HEK293T (cell line): ENCODE measurements at regions not wholly inside any gene's neighbourhood (a gene's known extent, or its start where the extent isn't known, plus 50 kb on each side); places are given as distances from the start of the nearest gene placed in this dataset.

Source experiments
- CTCF ChIA-PET: fragments of 350-600 bp; formaldehyde crosslinking; extraction: SDS; loops from one replicate; lab custom pipeline; 2021; ENCODE audit warnings: antibody characterized with exemption, inconsistent platforms; lab: Yijun Ruan, JAX
- POLR2A ChIA-PET: fragments of 350-600 bp; formaldehyde crosslinking; extraction: SDS; loops from one replicate; lab custom pipeline; 2020; ENCODE audit warnings: antibody characterized with exemption, inconsistent platforms; lab: Yijun Ruan, JAX
- DNase-seq: peaks from one replicate; pipeline ENCODE4 v3.0.0; 2012; ENCODE audit warnings: mixed read lengths; ENCODE audit errors: extremely low spot score
- ARNT ChIP-seq: fragments of 450-650 bp; IDR thresholded peaks from 2 replicates; pipeline ENCODE4 v1.6.1; 2017; ENCODE audit warnings: mild to moderate bottlenecking
- BHLHE40 ChIP-seq: fragments of 450-650 bp; IDR thresholded peaks from 2 replicates; pipeline ENCODE4 v1.6.1; 2016; ENCODE audit warnings: mild to moderate bottlenecking, moderate library complexity, borderline replicate concordance
- CTBP1 ChIP-seq: fragments of 450-650 bp; IDR thresholded peaks from 2 replicates; pipeline ENCODE4 v1.6.1; 2016; ENCODE audit warnings: borderline replicate concordance
- ELF4 ChIP-seq: fragments of 450-650 bp; IDR thresholded peaks from 2 replicates; pipeline ENCODE4 v1.6.1; 2017; ENCODE audit warnings: antibody characterized with exemption
- FOXA1 ChIP-seq: fragments of 450-650 bp; IDR thresholded peaks from 2 replicates; pipeline ENCODE4 v1.6.1; 2016; ENCODE audit warnings: mild to moderate bottlenecking
- FOXK2 ChIP-seq: fragments of 450-650 bp; IDR thresholded peaks from 2 replicates; pipeline ENCODE4 v1.6.1; 2016; ENCODE audit warnings: mild to moderate bottlenecking
- FOXM1 ChIP-seq: fragments of 450-650 bp; IDR thresholded peaks from 2 replicates; pipeline ENCODE4 v1.6.1; 2017; ENCODE audit warnings: mild to moderate bottlenecking, borderline replicate concordance
- HDGF ChIP-seq: fragments of 450-650 bp; IDR thresholded peaks from 2 replicates; pipeline ENCODE4 v1.6.1; 2017; ENCODE audit warnings: antibody characterized with exemption, borderline replicate concordance
- L3MBTL2 ChIP-seq: fragments of 450-650 bp; conservative IDR thresholded peaks from 2 replicates; pipeline ENCODE4 v1.6.1; 2016; ENCODE audit warnings: mild to moderate bottlenecking
- LEF1 ChIP-seq: fragments of 450-650 bp; IDR thresholded peaks from 2 replicates; pipeline ENCODE4 v1.6.1; 2017; ENCODE audit warnings: mild to moderate bottlenecking, borderline replicate concordance
- NFRKB ChIP-seq: fragments of 450-650 bp; IDR thresholded peaks from 2 replicates; pipeline ENCODE4 v1.6.1; 2016; ENCODE audit warnings: mild to moderate bottlenecking, moderate library complexity
- SP1 ChIP-seq: fragments of 450-650 bp; IDR thresholded peaks from 2 replicates; pipeline ENCODE4 v1.6.1; 2017
- SUZ12 ChIP-seq: fragments of 450-650 bp; IDR thresholded peaks from 2 replicates; pipeline ENCODE4 v1.6.1; 2016; ENCODE audit warnings: mild to moderate bottlenecking
- TARDBP ChIP-seq: fragments of 450-650 bp; IDR thresholded peaks from 2 replicates; pipeline ENCODE4 v1.6.1; 2016
- ZNF384 ChIP-seq: fragments of 450-650 bp; IDR thresholded peaks from 2 replicates; pipeline ENCODE4 v1.6.1; 2016
- TF ChIP-seq, protein P1 (sequence below): fragments of 450-650 bp; IDR thresholded peaks from 2 replicates; pipeline ENCODE4 v1.6.1; 2016

DNA sequence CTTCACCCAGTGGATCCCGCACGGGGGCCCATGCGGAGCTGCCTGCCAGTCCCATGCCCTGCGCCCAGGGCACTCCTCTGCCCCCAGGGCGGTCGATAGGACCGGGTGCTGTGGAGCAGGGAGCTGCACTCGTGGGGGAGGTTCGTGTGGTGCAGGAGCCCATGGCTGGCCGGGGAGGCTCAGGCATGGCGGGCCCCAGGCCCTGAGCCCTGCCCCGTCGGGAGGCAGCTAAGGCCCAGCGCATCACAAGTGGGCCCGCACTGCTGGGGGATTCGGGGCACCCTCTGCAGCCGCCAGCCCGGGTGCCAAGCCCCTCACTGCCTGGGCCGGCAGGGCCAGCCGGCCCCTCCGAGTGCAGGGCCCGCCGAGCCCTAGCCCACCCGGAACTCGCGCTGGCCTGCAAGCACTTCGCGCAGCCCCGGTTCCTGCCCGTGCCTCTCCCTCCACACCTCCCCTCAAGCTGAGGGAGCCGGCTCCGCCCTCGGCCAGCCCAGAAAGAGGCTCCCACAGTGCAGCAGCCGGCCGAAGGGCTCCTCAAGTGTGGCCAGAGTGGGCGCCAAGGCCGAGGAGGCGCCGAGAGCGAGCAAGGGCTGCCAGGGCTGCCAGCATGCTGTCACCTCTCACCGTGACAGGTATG, 221.1 kb upstream of the RORB start:
- no peak for TF ChIP-seq TARDBP
- TF ChIP-seq, protein P1, sequence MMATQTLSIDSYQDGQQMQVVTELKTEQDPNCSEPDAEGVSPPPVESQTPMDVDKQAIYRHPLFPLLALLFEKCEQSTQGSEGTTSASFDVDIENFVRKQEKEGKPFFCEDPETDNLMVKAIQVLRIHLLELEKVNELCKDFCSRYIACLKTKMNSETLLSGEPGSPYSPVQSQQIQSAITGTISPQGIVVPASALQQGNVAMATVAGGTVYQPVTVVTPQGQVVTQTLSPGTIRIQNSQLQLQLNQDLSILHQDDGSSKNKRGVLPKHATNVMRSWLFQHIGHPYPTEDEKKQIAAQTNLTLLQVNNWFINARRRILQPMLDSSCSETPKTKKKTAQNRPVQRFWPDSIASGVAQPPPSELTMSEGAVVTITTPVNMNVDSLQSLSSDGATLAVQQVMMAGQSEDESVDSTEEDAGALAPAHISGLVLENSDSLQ, result no peak
- no peak for TF ChIP-seq L3MBTL2
- no peak for TF ChIP-seq ARNT
- TF ChIP-seq NFRKB, result no peak
- no peak for TF ChIP-seq FOXA1
- TF ChIP-seq HDGF, result no peak
- no peak for TF ChIP-seq ELF4
- no peak for TF ChIP-seq FOXK2
- TF ChIP-seq CTBP1, result no peak
- no peak for TF ChIP-seq FOXM1
- no peak for TF ChIP-seq ZNF384
- TF ChIP-seq LEF1, result no peak
- TF ChIP-seq SP1, result no peak
- ChIA-PET POLR2A (no interaction called here), CTCF (interaction anchor here (0.6 kb wide), 1 partner anchor 256 kb away, joined by 3 read pairs; no protein-coding TSS in a partner anchor)
- DNase-seq, result no peak

DNA sequence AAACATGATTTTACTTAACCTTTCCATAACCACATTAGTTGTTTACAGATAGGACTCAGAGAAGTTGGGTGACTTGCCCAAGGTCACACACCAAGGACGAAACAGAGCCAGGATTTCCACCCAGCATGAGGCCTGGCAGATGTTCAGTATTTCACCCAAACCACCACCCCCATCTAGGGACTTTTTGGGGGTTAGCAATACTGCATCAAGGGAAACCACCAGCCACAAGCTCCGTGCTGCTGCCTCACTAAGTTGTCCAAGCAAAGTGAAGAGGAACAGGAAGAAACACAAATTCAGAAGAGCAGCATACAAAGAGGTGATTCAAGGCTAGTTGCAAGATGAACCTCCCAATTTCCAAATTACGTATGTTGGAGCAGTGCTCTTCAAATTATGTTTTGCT, 219.6 kb upstream of the RORB start:
- DNase-seq, result no peak
- CTCF ChIA-PET, result no interaction called here

GRCh38 chr9:74281674-74282073, 215.5 kb upstream of the RORB start:
- ChIA-PET POLR2A (no interaction called here), CTCF (no interaction called here)
- TF ChIP-seq FOXA1 (no peak), LEF1 (no peak), FOXM1 (no peak), L3MBTL2 (no peak), ARNT (no peak)
- TF ChIP-seq, protein P1, result no peak
- peak; percentile 13 for DNase-seq

More for the DNA sequence above, 219.6 kb upstream of the RORB start:
- TF ChIP-seq ZNF384 (no peak), FOXM1 (no peak), LEF1 (no peak), FOXK2 (no peak), NFRKB (no peak), ELF4 (no peak), ARNT (no peak), FOXA1 (no peak)
- TF ChIP-seq, protein P1, result no peak
- POLR2A ChIA-PET, result no interaction called here

DNA sequence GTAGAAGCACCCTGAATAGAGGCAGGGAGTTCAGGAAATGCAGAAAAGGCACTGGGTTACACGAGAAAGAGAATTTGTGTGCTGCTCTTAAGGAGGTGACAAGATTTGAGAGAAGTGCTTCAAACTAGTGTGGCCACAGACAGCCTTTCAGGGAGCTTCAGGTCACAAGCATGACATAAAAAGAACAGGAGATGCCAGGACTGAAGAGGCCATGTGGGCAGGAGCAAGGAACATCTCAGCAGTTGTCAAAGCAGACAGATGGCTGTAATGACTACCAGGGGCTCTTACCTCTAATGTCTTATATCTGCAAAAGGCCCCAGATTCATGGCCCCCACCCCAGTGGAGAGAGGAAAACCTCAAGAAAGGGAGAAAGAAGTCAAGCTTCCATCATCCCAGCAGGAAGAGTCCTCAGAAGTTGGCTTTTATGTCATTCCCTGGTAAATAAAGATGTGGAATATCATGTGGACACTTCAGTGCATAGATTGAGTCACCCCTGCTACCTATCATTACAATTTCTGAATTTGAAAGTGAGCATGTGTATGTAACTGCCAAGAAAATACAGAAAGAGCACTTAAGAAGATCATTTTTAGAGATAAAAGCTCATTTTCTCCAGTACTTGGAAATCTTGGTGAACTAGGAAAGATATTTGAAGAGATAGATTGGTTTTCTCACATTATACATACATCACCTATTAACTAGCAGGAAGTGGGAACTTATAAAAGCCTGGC, 214.4 kb upstream of the RORB start:
- TF ChIP-seq BHLHE40, result no peak
- no peak for TF ChIP-seq SP1
- no peak for TF ChIP-seq FOXA1
- TF ChIP-seq TARDBP, result no peak
- no peak for TF ChIP-seq LEF1
- TF ChIP-seq FOXM1, result no peak
- TF ChIP-seq ARNT, result no peak
- TF ChIP-seq FOXK2, result no peak
- TF ChIP-seq ZNF384, result no peak
- ChIA-PET POLR2A (no interaction called here), CTCF (no interaction called here)
- no peak for DNase-seq

DNA sequence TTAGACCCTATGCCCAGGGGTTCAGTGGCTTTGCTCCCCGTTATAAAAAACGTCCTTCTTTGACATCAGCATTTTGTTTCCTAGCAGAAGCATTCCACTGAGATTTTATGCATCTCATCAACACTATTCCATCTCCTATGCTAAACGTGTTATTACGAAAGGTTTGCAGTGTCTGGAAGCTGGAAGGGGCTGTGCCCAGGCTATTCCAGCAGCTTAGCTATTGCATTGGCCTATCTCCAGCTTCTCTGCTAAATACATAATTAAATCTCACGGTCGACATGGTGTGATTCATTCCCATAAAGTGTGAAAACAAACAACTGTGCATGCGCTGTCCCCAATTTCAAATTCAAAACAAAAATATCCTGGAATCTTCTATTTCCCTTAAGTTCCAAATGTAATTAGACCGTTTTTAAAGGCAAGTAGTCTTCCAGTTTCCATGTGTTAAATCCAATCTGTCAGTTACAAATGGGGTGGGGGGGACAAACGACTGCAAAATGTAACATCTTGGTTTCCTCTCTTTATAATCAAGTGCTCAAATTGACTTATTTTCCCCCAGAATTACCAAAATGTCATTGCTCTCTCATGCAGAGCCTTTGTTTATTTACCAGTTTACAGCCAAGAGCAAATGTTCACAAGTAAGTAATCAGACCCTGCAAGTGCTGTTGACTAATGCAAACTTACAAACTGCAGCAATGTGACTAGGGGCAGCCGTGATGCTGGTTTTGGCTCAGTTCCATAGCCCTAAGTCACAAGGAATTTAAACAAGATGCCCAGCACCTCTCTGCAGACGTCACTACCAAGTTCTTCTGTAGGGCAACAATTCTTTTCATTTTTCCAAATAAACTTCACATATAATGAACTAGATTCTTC, 212.3 kb upstream of the RORB start:
- no peak for TF ChIP-seq SP1
- no peak for TF ChIP-seq HDGF
- TF ChIP-seq FOXA1, result no peak
- TF ChIP-seq L3MBTL2, result no peak
- TF ChIP-seq SUZ12, result no peak
- no peak for TF ChIP-seq NFRKB
- no peak for TF ChIP-seq CTBP1
- TF ChIP-seq BHLHE40, result no peak
- TF ChIP-seq LEF1, result no peak
- no peak for TF ChIP-seq ZNF384
- no peak for TF ChIP-seq FOXM1
- no peak for TF ChIP-seq ARNT
- TF ChIP-seq, protein P1, result no peak
- no peak for TF ChIP-seq FOXK2
- TF ChIP-seq TARDBP, result no peak
- TF ChIP-seq ELF4, result no peak
- ChIA-PET CTCF (no interaction called here), POLR2A (no interaction called here)
- peak; percentile 14 for DNase-seq
